OCI-LY1 (cell line): ENCODE measurements at regions not wholly inside any gene's neighbourhood (a gene's known extent, or its start where the extent isn't known, plus 50 kb on each side); places are given as distances from the start of the nearest gene placed in this dataset.

Source experiments
- CTCF ChIP-seq: fragments of 200-600 bp; sonication (generic), shearing (Covaris generic); IDR thresholded peaks from 2 replicates; pipeline ENCODE4 v1.5.1; 2017; ENCODE audit warnings: mild to moderate bottlenecking, antibody characterized with exemption, low read length, moderate library complexity, mixed read lengths
- EZH2 ChIP-seq: fragments of 200-600 bp; sonication (generic), shearing (Covaris generic); IDR thresholded peaks from 2 replicates; pipeline ENCODE4 v1.8.0; 2017; ENCODE audit warnings: borderline replicate concordance, mixed run types, mild to moderate bottlenecking, antibody characterized with exemption, low read length, moderate library complexity, mixed read lengths

DNA sequence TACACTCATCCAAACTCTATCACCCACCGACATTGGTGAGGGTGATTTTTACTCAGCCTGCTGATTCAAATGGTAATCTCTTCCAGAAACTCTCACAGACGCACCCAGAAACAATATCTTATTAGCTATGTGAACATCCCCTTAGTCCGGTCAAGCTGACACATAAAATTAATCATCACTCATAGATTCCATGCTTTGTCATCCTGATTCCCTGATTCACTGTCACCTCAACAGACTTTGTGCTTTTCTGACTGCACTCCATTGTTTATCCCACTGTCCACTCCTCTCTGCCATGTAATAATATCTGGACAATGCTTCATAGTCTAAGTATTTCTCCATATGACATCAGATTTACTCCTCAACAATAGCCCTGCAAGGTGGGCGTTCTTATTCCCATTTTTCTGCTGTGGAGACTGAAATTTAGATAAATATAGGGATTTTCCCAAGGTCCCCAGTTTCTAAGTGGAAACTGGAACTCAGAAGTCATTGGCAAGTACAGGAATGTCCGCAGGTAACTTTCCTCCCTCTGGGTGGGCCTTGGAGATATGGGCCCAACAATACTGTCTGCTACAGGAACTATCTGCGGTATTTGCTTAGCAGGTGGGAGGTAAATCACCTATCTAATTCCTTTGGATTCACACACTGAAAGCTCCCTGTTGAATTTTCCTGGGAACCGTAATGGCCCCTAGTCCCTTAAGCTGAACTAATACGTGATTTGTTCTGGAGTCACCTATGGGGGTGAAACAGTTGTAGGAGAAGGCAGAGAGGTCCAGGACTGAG is 228.6 kb upstream of the BCOR start:
- TF ChIP-seq EZH2 (no peak), CTCF (no peak)
